HG02973 (cell line): ENCODE measurements at regions not wholly inside any gene's neighbourhood (a gene's known extent, or its start where the extent isn't known, plus 50 kb on each side); places are given as distances from the start of the nearest gene placed in this dataset.
A peak's percentile ranks its signal among the peaks of the same experiment; 100 is the strongest.
"Not testable (repeated sequence)": the region's sequence is repeated elsewhere in the genome, so short reads cannot be mapped to it uniquely, and the experiment has no call there.

Experiments
- ATAC-seq: cut with Tn5 transposase; IDR thresholded peaks from one replicate; pipeline ENCODE4 v1.9.1; 2021; ENCODE audit warnings: moderate library complexity; ENCODE audit not compliant: unreplicated experiment

- no peak for ATAC-seq
These were observed 563.9 kb upstream of the SEMA6A start for GRCh38 chr5:117138523-117138922.

DNA sequence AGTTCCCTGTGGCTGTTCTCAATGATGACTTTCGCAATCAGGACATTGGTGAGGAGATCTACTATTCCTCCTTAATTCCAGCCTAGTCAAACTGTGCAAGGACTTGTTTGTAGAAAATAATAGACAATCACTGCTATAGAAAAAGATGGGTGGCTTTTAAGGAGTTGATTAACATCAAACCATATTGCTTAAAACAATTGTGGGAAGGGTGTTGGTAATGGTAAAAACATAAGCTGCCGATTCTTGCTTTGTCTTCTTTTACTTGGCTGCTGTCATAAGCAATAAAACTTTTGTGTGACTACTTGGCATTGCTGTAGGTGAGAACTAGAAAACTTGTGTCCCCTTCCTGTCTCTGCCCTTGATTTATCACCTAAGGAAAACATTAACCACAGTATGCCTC is 561.2 kb upstream of the SEMA6A start:
- ATAC-seq, result no peak

- ATAC-seq, result no peak
These were observed 558.6 kb upstream of the SEMA6A start for GRCh38 chr5:117133198-117133597.

DNA sequence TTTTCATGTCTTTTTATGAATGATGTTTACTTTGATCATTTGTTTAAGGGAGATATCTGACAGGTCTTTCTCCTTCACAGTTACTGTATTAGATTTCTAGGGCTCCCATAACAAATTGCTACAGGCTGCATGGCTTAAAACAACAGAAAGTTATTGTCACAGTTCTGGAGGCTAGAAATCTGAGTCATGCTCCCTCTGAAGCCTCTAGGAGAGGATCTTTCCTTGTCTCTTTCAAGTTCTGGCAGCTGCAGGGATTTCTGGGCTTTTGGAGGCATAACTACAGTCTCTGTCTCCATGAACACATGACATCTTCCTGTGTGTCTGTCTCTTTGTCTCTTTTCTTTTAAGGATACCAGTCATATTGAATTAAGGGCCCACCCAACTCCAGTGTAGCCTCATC is 557.3 kb upstream of the SEMA6A start:
- no peak for ATAC-seq

DNA sequence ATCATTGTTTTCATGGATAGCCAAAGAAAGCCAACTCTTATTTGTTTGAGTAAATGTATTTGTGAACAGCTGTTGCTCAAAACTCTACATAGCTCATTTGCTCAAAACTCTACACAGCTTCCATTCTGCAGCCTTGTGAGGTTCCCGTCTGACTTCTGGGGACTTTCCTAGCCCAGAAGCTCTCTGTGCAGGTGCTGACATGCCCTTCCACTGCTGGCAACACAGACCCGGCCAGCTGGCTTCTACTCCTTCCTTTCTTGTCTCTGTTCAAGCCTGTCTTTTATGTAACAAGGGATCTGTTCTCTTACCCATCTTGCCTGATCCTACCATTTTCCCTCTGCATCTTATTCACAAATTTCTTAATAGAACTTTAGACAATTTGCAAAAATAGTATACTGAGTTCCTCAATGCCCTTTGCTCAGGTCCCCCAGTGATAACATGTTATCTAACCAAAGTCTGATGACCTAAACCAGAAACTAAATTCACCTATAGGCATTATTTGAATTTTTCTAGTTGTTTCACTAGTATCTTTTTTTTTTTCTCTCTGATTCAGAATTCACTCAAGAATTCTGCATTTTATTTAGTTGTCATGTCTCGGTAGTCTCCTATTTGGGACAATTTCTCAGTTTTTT is 556.5 kb upstream of the SEMA6A start:
- ATAC-seq, result no peak

DNA sequence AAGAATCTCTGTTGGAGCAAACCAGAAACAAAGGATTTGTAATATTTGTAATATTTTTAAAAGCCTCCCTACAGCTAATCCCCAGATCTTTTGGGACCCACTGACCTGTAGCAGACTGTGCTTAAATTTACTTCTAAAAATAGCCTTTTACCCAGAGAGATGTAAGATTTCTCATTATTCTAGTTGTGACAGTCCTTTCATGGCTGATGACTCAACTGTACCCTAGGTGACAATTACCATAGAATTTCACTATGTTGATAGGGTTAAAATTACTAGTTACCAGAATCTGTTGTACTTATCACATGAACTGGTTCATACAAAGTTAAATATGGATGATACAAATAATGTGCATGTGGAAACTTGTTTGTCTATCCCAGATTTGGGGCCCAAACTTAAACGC is 543.9 kb upstream of the SEMA6A start:
- ATAC-seq, result no peak

GRCh38 chr5:117117314-117117713 is 542.7 kb upstream of the SEMA6A start:
- not testable (repeated sequence) for ATAC-seq

DNA sequence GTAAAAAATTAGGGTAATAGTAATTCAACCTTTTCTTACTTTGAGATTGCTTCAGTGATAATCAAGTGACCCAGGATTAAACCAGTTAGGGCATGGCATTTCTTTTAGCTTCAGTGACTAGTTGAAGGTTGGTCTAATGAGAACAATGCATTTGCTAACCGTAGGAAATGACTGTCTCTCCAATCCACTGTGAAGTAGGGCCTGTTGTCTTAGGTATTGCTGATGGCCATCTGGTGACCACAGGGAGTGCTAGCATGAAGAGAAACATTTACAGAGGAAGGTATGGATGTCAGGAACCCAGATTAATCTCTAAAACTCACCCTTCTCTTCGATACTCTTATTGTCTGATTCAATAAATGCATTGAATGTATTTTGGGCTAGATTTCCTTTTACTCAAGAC is 535.9 kb upstream of the SEMA6A start:
- no peak for ATAC-seq

DNA sequence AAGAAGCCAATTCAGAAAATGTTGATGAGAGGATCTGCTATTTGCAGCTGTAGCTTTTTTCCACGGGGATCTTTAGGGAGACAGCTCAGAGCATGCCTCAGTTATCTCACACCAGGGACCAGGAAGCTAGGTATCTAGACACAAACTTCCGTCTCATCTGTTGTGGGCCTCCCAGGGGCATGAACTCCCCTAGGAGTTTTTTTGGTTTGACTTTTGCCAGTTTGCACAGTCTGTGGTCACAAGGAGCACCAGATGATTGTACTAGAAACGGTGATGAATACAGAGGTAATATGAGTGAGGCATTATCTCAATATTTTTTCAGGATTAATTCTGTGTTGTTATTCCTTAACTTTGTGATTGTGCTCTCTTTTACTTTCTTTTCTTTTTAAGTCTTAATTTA is 533.2 kb upstream of the SEMA6A start:
- ATAC-seq, result peak; percentile 59

DNA sequence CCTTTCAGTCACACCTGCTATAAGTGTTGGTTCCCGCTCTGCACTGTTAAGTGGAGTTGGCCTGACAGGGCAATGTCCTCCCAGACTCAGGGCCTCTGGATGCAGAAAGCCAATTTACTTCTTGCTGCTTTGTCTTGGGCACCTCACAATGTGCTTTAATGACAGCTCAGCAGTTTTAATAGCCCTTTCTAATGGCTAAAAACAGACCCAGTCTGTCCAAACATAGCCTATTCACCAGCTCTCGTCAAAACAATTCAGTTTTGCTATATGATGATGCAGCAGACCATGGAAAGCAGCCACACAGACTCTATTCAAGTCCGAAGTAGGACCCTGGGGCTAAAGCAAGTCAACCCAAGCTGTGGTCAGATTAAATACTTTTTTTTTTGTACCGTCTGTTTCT is 529.1 kb upstream of the SEMA6A start:
- ATAC-seq, result no peak

DNA sequence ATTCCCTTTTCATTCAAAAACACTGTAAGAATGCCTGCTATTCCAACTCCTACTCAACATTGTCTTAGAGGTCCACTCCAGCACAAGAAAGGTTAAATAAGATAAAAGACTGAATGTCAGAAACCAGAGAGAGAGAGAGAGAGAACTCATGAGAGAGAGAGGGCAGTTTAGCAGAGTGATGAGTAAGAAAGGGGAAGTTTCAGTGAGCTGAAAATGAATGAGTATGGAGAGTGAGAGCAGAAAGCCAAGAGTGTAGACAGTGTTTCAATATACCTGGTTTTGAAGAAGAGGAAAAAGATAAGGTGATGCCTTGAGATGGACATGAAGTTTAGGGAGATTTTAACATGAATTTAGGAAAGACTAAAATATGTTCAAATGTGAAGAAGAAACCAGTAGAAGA is 528.0 kb upstream of the SEMA6A start:
- ATAC-seq, result no peak

- ATAC-seq, result no peak
These were observed 525.6 kb upstream of the SEMA6A start for GRCh38 chr5:117100176-117100575.

DNA sequence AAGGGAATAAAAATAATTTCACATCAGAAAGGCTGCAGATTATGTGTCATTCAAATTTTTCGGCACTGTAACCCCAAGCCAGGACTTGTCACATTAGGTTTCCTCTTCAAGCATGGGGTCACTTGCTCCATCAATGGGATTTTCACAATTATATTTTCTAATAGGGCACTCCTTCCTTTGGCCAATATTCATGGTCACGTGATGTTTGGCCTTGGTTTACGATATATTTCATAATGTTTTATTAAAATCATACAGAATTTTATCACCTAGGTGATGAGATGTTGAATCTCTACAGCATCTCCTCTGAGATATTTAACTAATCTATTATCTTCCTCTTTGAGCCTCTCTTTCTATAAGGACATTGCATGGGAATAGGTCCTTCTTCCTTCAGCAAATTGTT is 523.5 kb upstream of the SEMA6A start:
- ATAC-seq, result no peak

GRCh38 chr5:117095346-117096332 is 521.0 kb upstream of the SEMA6A start:
- no peak for ATAC-seq

- ATAC-seq, result no peak
These were observed 519.6 kb upstream of the SEMA6A start for GRCh38 chr5:117094114-117094815.

GRCh38 chr5:117093653-117094052 is 519.0 kb upstream of the SEMA6A start:
- ATAC-seq, result no peak

- no peak for ATAC-seq
These were observed 514.4 kb upstream of the SEMA6A start for GRCh38 chr5:117089001-117089400.

DNA sequence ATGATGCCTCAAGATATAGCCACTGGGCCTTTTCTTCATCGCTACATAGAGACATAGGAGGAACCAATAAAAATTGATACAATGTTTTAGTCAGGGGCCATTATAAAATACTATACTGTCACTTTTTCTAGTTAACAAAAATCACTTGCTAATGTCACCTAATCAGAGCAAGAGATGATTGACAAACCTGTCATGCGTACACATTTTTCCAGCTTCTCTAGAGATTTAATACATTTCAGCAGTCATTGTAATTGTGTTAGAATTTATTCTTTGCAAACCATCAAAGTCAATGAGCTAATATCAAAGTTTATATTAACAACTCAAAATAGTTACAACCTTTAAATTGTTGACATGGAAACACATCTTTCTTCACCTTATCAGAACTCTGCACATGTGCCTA is 513.6 kb upstream of the SEMA6A start:
- ATAC-seq, result no peak

DNA sequence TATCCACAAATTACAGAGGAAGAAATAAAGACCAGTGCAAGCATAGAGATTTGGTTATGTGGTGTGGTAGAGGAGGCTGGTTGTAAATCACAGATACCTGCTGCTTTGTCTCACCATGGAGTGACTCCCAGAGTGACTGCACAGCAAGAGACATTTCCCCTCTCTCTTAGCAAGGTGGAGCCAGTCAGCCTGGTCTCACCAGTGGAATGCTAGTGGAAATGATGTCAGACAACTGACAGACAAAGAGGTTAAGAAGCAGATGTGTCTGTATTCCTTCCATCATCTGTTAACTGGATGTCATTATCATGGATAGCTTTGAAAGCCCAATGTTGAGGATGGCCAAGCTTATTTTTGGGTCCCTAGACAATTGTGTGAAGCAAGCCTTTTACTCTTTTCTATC is 509.4 kb upstream of the SEMA6A start:
- no peak for ATAC-seq

GRCh38 chr5:117082977-117083376 is 508.4 kb upstream of the SEMA6A start:
- no peak for ATAC-seq

DNA sequence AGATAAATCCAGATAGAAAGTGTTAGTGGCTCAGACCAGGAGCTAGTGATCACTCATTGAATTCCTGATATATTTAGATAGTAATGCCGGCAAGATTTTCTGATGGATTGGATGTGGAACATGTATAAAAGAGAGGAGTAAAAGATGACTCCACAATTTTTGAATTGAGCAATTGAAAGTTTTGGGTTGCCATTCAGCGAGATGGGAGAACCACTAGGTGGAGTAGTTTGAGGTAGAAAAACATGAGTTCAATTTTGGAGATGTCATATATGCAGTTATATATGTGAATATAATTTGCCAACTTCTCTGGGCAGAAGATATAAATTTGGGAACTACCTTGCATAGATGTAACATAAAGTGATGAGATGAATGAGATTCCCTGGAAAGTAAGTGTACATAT is 502.5 kb upstream of the SEMA6A start:
- no peak for ATAC-seq

- ATAC-seq, result no peak
These were observed 497.8 kb upstream of the SEMA6A start for GRCh38 chr5:117072439-117072838.
